GM13977 (cell line): ENCODE measurements at regions not wholly inside any gene's neighbourhood (a gene's known extent, or its start where the extent isn't known, plus 50 kb on each side); places are given as distances from the start of the nearest gene placed in this dataset.

Source experiments
- DNase-seq: peaks from one replicate; pipeline ENCODE4 v3.0.0; 2012; ENCODE audit warnings: low spot score
- in situ Hi-C: fragments of 300-500 bp; cut with MboI; formaldehyde crosslinking; loops from one replicate; pipeline ENCODE4 v1.12.0; 2022; ENCODE audit warnings: low sequenced_read_pairs, low pct_unique_long_range_greater_than_20kb, mixed read lengths, inconsistent platforms; ENCODE audit not compliant: unreplicated experiment
- TF ChIP-seq, protein P1 (sequence below): IDR thresholded peaks from 2 replicates; pipeline ENCODE4 v1.5.1; 2012; ENCODE audit warnings: mild to moderate bottlenecking, control low read depth; ENCODE audit not compliant: insufficient read depth; ENCODE audit errors: extremely low read depth, missing control alignments

DNA sequence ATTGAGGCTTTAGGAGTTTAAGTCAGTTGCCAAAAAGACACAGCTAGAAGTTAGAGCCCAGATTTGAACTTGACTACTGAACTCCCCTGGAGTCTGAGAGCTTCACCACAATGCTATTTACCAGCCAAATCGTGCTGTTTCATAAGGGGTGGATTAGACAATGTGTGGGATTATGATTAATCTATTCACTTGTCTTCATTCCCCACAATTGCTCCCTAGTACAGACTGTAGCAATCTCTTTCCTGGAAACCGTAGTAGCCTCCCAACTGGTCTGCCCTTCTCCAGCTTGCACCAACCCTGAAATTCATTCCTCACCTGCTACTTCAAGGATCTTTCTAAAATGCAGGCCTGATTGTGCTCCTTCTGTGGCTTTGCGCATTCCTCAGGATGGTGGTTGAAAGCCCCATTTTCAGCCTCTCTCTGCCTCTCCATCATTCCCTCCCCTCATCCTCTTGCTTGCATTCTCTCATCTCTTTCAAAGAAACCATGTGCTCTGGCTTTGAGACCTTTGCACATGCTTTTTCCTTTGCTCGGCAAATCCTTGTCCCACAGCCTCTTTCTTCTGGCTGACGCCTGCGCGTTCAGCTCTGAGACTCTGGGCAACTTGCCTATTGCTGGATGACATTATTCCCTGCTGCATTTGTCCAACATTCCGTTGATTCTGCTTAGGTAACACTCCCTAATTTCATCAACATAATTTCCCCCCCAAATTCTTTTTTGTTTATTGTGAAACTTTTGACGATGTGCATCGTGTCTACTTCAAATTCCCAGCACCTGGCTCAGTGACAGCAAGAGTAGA is 145.1 kb downstream of the ADRA2A start:
- TF ChIP-seq, protein P1, sequence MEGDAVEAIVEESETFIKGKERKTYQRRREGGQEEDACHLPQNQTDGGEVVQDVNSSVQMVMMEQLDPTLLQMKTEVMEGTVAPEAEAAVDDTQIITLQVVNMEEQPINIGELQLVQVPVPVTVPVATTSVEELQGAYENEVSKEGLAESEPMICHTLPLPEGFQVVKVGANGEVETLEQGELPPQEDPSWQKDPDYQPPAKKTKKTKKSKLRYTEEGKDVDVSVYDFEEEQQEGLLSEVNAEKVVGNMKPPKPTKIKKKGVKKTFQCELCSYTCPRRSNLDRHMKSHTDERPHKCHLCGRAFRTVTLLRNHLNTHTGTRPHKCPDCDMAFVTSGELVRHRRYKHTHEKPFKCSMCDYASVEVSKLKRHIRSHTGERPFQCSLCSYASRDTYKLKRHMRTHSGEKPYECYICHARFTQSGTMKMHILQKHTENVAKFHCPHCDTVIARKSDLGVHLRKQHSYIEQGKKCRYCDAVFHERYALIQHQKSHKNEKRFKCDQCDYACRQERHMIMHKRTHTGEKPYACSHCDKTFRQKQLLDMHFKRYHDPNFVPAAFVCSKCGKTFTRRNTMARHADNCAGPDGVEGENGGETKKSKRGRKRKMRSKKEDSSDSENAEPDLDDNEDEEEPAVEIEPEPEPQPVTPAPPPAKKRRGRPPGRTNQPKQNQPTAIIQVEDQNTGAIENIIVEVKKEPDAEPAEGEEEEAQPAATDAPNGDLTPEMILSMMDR, result no peak
- in situ Hi-C loops, result no loop called here

DNA sequence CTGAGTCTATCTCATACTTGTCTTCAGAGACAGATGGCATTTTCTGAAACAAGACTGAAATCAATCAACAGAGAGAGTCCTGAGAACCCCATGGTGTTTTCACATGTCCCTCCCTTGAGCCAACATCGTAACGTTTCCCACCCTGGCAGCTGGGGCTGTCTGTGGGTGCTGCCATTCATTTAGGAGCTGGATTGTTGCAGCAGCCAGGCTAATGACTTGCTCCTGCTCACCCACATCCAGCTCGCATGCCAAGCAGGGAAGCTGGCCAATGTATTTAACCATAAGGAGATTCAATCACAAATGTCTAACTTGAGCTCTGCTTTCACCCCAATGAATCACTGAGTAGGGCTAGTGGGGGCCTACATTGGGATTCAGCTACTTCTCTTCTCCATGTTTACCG is 146.1 kb downstream of the ADRA2A start:
- no peak for DNase-seq
- in situ Hi-C loops, result no loop called here
- TF ChIP-seq, protein P1, result no peak

More for the DNA sequence above, 145.1 kb downstream of the ADRA2A start:
- no peak for DNase-seq

DNA sequence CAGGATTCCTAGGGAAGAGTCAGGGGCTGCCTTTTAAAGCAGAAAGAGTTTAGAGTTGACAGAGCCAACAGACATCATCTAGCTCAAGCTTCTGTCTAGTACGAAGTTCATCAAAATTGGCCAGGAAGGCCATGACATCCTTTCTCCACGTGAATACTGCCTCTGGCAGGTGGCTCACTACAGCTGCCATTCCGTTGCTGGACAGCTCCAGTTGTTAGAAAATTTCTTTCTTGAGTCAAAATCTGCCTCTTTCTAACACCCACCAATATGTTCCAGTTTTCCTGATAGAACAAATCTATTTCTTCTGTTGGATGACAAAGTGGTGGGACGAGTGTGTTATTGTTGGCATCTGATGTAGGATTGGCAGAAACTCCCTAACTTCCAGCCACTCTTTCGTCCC is 154.9 kb downstream of the ADRA2A start:
- in situ Hi-C loops, result no loop called here
- DNase-seq, result no peak
- TF ChIP-seq, protein P1, result no peak

DNA sequence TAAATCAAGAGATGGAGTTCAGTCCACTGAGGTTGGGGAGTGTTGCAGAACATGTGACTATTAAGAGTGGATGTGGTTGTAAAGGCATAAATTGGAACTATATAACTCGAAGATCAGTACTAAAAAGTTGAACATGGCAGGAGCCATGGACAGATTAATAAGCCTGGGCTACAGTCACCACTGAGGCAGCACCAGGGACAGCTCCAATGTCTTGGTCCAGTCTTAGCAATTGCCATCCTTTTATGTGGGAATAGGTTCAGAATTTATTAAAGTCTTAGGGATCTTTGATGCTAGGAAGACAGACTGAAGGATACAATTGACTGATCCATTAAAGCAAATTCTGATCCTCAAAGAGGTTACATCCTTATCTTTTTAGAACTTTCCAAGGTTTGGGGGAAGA is 156.6 kb downstream of the ADRA2A start:
- TF ChIP-seq, protein P1, result no peak
- no peak for DNase-seq
- in situ Hi-C loops, result no loop called here

DNA sequence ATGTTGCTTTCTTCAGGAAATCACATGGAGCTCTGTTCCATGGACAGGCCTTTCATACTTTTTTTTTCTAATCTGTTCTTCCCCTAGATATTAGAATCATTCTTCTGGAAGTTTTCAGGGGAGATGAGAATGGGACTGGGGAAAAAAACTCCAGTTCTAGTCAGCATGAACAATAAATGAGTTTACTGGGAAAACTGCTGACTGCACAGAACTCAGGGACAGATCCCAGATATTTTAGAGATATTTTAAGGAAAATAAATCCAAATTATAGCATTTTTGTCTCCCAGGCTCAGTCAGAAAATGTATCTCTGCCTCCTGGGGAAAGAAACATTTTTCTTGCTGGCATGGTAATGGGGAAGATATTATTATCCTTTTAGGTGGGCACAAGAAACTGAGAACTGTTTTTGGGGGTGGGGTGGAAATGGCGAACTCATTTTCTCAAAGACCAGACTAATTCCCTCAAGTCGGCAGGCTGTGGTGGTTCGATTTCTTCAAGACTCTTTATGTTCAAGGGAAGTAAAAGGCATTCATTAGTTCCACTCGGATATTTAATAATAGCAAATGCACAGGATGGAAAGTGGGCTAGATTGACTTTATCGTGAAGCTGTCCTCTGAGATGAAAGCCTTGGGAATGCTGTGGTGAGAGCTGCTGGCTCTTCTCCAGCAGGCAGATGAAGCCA is 157.5 kb downstream of the ADRA2A start:
- TF ChIP-seq, protein P1, result no peak
- DNase-seq, result no peak
- in situ Hi-C loops, result no loop called here

DNA sequence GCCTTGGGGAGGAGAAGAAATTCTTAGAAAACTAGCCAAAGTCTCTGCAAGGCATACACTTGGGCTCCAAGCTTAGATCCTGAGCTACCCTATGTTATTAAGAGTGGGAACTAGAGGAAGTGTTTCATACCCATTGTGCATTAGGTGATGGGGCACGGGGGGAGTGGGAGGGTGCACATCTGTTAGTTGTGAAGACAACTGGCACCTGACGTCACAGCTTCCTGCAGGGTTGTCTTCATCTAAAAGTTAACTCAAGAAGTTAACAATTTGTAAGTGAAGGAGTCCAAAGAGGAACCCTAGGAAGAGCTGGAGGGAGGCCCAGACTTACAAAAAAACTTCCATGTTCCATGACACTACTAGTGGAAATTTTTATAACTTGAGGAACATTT is 158.1 kb downstream of the ADRA2A start:
- no peak for DNase-seq
- in situ Hi-C loops, result no loop called here

More for the DNA sequence above, 158.1 kb downstream of the ADRA2A start:
- TF ChIP-seq, protein P1, result no peak
